Astrocyte (in vitro differentiated cells and primary cell): ENCODE measurements at regions not wholly inside any gene's neighbourhood (a gene's known extent, or its start where the extent isn't known, plus 50 kb on each side); places are given as distances from the start of the nearest gene placed in this dataset.

ENCODE experiments used
- DNase-seq: peaks from one replicate; pipeline ENCODE4 v3.0.0-alpha.2; 2010; ENCODE audit warnings: low read depth
- FAIRE-seq: peaks from 2 replicates; lab custom pipeline; 2011; peaks lifted over from hg19 to GRCh38; lab: Jason Lieb, UNC
- H2AFZ ChIP-seq: 2 replicates; pipeline ENCODE4 v1.6.0; 2012; ENCODE audit warnings: low read depth, low read length, inconsistent platforms
- H3K27ac ChIP-seq: 2 replicates; pipeline ENCODE4 v1.5.1; 2011; ENCODE audit warnings: low read depth, low read length, inconsistent platforms
- H3K27me3 ChIP-seq: 2 replicates; pipeline ENCODE4 v1.6.0; 2011; ENCODE audit warnings: low read length, inconsistent platforms; ENCODE audit not compliant: insufficient read depth
- H3K36me3 ChIP-seq: 2 replicates; pipeline ENCODE4 v1.5.1; 2011; ENCODE audit warnings: low read length, inconsistent platforms; ENCODE audit not compliant: insufficient read depth
- H3K4me1 ChIP-seq: 2 replicates; pipeline ENCODE4 v1.5.1; 2011; ENCODE audit warnings: low read length, inconsistent platforms; ENCODE audit not compliant: insufficient read depth
- H3K4me2 ChIP-seq: 2 replicates; pipeline ENCODE4 v1.6.0; 2012; ENCODE audit warnings: low read length, inconsistent platforms
- H3K4me3 ChIP-seq: 2 replicates; pipeline ENCODE4 v1.5.1; 2011; ENCODE audit warnings: low read depth, mild to moderate bottlenecking, low read length, inconsistent platforms; ENCODE audit not compliant: insufficient read depth
- H3K79me2 ChIP-seq: 2 replicates; pipeline ENCODE4 v1.6.0; 2012; ENCODE audit warnings: mild to moderate bottlenecking, low read length, inconsistent platforms; ENCODE audit not compliant: insufficient read depth
- H3K9ac ChIP-seq: 2 replicates; pipeline ENCODE4 v1.6.0; 2012; ENCODE audit warnings: mild to moderate bottlenecking, low read length, inconsistent platforms
- H3K9me3 ChIP-seq: 2 replicates; pipeline ENCODE4 v1.5.1; 2012; ENCODE audit warnings: low read depth, mild to moderate bottlenecking, low read length, inconsistent platforms; ENCODE audit not compliant: insufficient read depth
- H4K20me1 ChIP-seq: 2 replicates; pipeline ENCODE4 v1.6.0; 2012; ENCODE audit warnings: low read length, inconsistent platforms; ENCODE audit not compliant: insufficient read depth
- H3K27ac Mint-ChIP-seq: one replicate; pipeline ENCODE4 v1.8.0; 2021; ENCODE audit warnings: mild to moderate bottlenecking, mixed read lengths; ENCODE audit not compliant: unreplicated experiment
- H3K27me3 Mint-ChIP-seq: one replicate; pipeline ENCODE4 v1.8.0; 2021; ENCODE audit warnings: low read depth, mixed read lengths; ENCODE audit not compliant: unreplicated experiment
- H3K36me3 Mint-ChIP-seq: one replicate; pipeline ENCODE4 v1.8.0; 2021; ENCODE audit warnings: low read depth, mixed read lengths; ENCODE audit not compliant: unreplicated experiment
- H3K4me1 Mint-ChIP-seq: one replicate; pipeline ENCODE4 v1.8.0; 2021; ENCODE audit warnings: low read depth, mixed read lengths; ENCODE audit not compliant: unreplicated experiment
- H3K4me3 Mint-ChIP-seq: one replicate; pipeline ENCODE4 v1.8.0; 2021; ENCODE audit warnings: mild to moderate bottlenecking, moderate library complexity, mixed read lengths; ENCODE audit not compliant: unreplicated experiment
- H3K9me3 Mint-ChIP-seq: one replicate; pipeline ENCODE4 v1.8.0; 2021; ENCODE audit warnings: mild to moderate bottlenecking, mixed read lengths; ENCODE audit not compliant: unreplicated experiment
- CTCF ChIP-seq: IDR thresholded peaks from 2 replicates; pipeline ENCODE4 v1.5.1; 2011; ENCODE audit warnings: low read depth, mild to moderate bottlenecking, inconsistent platforms, low read length, moderate library complexity; ENCODE audit not compliant: insufficient read depth
- EZH2 ChIP-seq: IDR thresholded peaks from 2 replicates; pipeline ENCODE4 v1.6.1; 2012; ENCODE audit warnings: mild to moderate bottlenecking, low read length, inconsistent platforms; ENCODE audit not compliant: insufficient read depth

DNA sequence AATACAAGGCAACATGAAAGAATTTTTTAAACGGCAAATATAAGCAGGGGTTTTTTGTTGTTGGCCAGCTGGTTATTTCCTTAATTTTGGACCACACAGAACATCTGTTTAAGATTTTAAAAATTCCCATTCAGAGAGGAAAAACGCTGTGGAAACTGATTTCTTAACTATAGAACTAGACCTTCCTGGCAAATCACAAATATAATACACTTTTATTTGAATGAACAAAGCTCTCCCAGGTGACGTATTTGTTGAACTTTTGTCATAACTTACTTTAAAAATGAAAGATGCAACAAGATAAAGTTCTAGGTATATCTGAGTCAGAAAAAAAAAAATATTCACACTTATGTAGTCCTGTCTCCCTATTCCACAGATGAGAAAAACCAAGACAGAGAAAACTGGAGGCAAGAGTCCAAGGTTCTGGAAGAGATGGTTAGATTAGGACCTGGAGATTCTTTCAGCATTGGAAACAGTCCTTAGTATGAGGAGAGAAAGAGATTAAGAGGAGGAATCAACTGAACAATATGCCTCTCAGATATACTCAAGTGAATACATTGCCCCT lies 269.1 kb downstream of the NEBL start:
- H3K9me3 Mint-ChIP-seq = no peaks in the 10 kb centered on the region

GRCh38 chr10:20627087-20627486 lies 270.0 kb downstream of the NEBL start:
- Histone ChIP-seq H3K4me3 (no peak overlapping the region), H4K20me1 (no peaks in the 10 kb centered on the region), H2AFZ (no peak overlapping the region), H3K4me1 (no peaks in the 10 kb centered on the region), H3K27me3 (no peaks in the 10 kb centered on the region), H3K9me3 (no peaks in the 10 kb centered on the region), H3K4me2 (no peak overlapping the region), H3K36me3 (no peaks in the 10 kb centered on the region), H3K27ac (no peak overlapping the region), H3K79me2 (no peaks in the 10 kb centered on the region), H3K9ac (no peak overlapping the region)
- Mint-ChIP-seq H3K27me3 (no peaks in the 10 kb centered on the region), H3K9me3 (no peaks in the 10 kb centered on the region), H3K36me3 (no peaks in the 10 kb centered on the region), H3K4me3 (no peak overlapping the region), H3K4me1 (peaks cover 8% of the 10 kb centered on the region), H3K27ac (no peak overlapping the region)
- TF ChIP-seq CTCF (no peak), EZH2 (no peak)
- DNase-seq = no peak
- FAIRE-seq = no peak

More for the DNA sequence above, 269.1 kb downstream of the NEBL start:
- no peak for FAIRE-seq
- Histone ChIP-seq H3K4me2 (no peak overlapping the region), H3K27me3 (no peaks in the 10 kb centered on the region), H3K4me3 (no peak overlapping the region), H3K9me3 (no peaks in the 10 kb centered on the region), H3K27ac (no peak overlapping the region), H3K9ac (no peak overlapping the region), H4K20me1 (no peaks in the 10 kb centered on the region), H3K4me1 (no peaks in the 10 kb centered on the region), H3K36me3 (no peaks in the 10 kb centered on the region), H2AFZ (no peak overlapping the region), H3K79me2 (no peaks in the 10 kb centered on the region)
- TF ChIP-seq EZH2 = no peak
- TF ChIP-seq CTCF = no peak
- no peak for DNase-seq
- Mint-ChIP-seq H3K27ac (no peak overlapping the region), H3K27me3 (no peaks in the 10 kb centered on the region), H3K4me1 (peaks cover 8% of the 10 kb centered on the region), H3K4me3 (no peak overlapping the region), H3K36me3 (no peaks in the 10 kb centered on the region)

GRCh38 chr10:20625868-20626267 lies 271.2 kb downstream of the NEBL start:
- Histone ChIP-seq H4K20me1 (no peaks in the 10 kb centered on the region), H3K9me3 (no peaks in the 10 kb centered on the region), H3K4me3 (no peak overlapping the region), H3K9ac (no peak overlapping the region), H3K4me1 (no peaks in the 10 kb centered on the region), H2AFZ (no peak overlapping the region), H3K79me2 (no peaks in the 10 kb centered on the region), H3K4me2 (no peak overlapping the region), H3K27ac (no peak overlapping the region), H3K27me3 (no peaks in the 10 kb centered on the region), H3K36me3 (no peaks in the 10 kb centered on the region)
- Mint-ChIP-seq H3K27ac (no peak overlapping the region), H3K4me3 (no peak overlapping the region), H3K4me1 (peaks cover 8% of the 10 kb centered on the region), H3K9me3 (no peaks in the 10 kb centered on the region), H3K27me3 (no peaks in the 10 kb centered on the region), H3K36me3 (no peaks in the 10 kb centered on the region)
- TF ChIP-seq EZH2 (no peak), CTCF (no peak)
- FAIRE-seq (no peak), DNase-seq (no peak)
